Adrenal gland (tissue), 9 donors: ENCODE measurements at regions not wholly inside any gene's neighbourhood (a gene's known extent, or its start where the extent isn't known, plus 50 kb on each side); places are given as distances from the start of the nearest gene placed in this dataset.

Experiments used
- DNase-seq, 7 donors: peaks; one replicate each; pipeline ENCODE4 v3.0.0-alpha.2; 2019 to 2020
- H3K27ac ChIP-seq, 5 donors: fragments of 200-600 bp; sonication (generic) in 4 of 5; 1 replicate in 3 of 5; 2 replicates in 2 of 5; pipeline versions ENCODE4 v1.5.1 to v1.8.0; 2016 to 2020; ENCODE audit warnings: mild to moderate bottlenecking in 1 of 5
- H3K27me3 ChIP-seq: fragments of 200-600 bp; 2 replicates; pipeline ENCODE4 v1.8.0; 2021
- H3K36me3 ChIP-seq, 2 donors: fragments of 200-600 bp; replicated peaks in 1 of 2; 1 replicate in 1 of 2; 2 replicates in 1 of 2; pipeline versions ENCODE4 v1.5.1 to v1.8.0; 2018 to 2022
- H3K4me1 ChIP-seq, 2 donors: fragments of 200-600 bp; replicated peaks in 1 of 2; 1 replicate in 1 of 2; 2 replicates in 1 of 2; pipeline versions ENCODE4 v1.5.1 to v1.8.0; 2018 to 2021
- H3K4me3 ChIP-seq, 4 donors: fragments of 200-600 bp; sonication (generic) in 3 of 4; one replicate each; pipeline ENCODE4 v1.5.1; 2016 to 2018
- H3K9me3 ChIP-seq, 3 donors: fragments of 200-600 bp; sonication (generic) in 1 of 3; replicated peaks in 1 of 3; 1 replicate in 2 of 3; 2 replicates in 1 of 3; pipeline versions ENCODE4 v1.5.1 to v1.8.0; 2016 to 2021
- POLR2A ChIP-seq, 2 donors: fragments of 450-650 bp; IDR thresholded peaks; one replicate each; pipeline ENCODE4 v1.6.1; 2017; ENCODE audit warnings: antibody characterized with exemption in 2 of 2, mild to moderate bottlenecking in 2 of 2, moderate library complexity in 1 of 2
- WGBS, 4 donors: extraction: QIAGEN DNeasy Blood & Tissue Kit in 2 of 4; methylation state at CpG; one replicate each; pipeline versions ENCODE4 v1.1.5 to v1.1.7; 2013 to 2017; 5-methylcytosine and 5-hydroxymethylcytosine counted together
- intact Hi-C, 2 donors: fragments of 100-400 bp; cut with DNase I; formaldehyde crosslinking; loops; one replicate each; pipeline versions ENCODE4 v1.14.1 to v1.15.0; 2022 to 2023
- TF ChIP-seq, protein P1 (sequence below), 6 experiments: fragments of 450-650 bp in 4 of 6; fragments of 200-600 bp in 2 of 6; sonication (generic) in 1 of 6; IDR thresholded peaks; 1 replicate in 5 of 6; 2 replicates in 1 of 6; pipeline versions ENCODE4 v1.5.1 to v1.8.0; 2016 to 2021; ENCODE audit warnings: antibody characterized with exemption in 6 of 6, mild to moderate bottlenecking in 2 of 6, moderate library complexity in 1 of 6
- donor health status: healthy with polysubstance abuse.
- donor health status: Bipolar disorder and iron deficiency.
- donor health status: DM: yes; HTN: yes; CAD: no.
- donor health status: DM: no; HTN: no; CAD: no.
- donor health status: DM: no; HTN: no; CAD: no.

DNA sequence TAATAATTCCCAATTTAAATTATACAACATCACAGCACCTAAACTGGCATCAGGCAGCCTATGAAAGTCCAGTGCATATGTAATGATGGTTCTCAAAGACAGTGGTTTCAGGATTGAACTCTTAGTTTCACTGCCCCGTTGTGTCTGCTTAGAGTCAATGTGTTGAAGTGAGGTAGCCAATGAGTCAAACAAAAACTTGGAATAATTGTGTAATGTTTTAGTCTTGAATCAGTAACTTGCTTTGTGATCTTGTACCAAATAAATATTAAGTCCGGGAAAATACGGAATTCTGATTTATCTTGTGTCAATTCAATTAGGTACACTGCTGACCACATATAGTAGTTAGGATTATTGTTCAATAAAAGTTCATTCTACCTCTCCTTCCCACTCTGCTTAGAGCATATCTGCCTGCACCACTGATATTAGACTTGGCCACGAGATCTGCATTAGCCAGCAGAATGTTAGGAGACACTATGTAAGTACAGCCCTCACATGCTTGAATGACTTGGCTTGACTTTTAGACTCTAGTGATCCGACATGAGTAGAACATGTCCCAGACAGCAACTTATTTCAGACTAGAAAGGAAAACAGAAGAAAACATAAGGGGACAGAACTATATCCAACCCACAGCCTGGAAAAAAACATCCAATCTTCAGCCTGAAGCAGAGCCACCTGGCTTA is 441.5 kb upstream of the PTGER4 start:
- no peaks in the 10 kb centered on the region for H3K27me3 ChIP-seq
- H3K9me3 ChIP-seq: no peaks in the 10 kb centered on the region
- 74 to 84% (median 77%) methylated on average over 5 of the region's 5 CpGs for WGBS, 4 donors
- H3K4me1 ChIP-seq: no peaks in the 10 kb centered on the region
- DNase-seq: no peak
- H3K36me3 ChIP-seq: no peaks in the 10 kb centered on the region
- TF ChIP-seq, protein P1, sequence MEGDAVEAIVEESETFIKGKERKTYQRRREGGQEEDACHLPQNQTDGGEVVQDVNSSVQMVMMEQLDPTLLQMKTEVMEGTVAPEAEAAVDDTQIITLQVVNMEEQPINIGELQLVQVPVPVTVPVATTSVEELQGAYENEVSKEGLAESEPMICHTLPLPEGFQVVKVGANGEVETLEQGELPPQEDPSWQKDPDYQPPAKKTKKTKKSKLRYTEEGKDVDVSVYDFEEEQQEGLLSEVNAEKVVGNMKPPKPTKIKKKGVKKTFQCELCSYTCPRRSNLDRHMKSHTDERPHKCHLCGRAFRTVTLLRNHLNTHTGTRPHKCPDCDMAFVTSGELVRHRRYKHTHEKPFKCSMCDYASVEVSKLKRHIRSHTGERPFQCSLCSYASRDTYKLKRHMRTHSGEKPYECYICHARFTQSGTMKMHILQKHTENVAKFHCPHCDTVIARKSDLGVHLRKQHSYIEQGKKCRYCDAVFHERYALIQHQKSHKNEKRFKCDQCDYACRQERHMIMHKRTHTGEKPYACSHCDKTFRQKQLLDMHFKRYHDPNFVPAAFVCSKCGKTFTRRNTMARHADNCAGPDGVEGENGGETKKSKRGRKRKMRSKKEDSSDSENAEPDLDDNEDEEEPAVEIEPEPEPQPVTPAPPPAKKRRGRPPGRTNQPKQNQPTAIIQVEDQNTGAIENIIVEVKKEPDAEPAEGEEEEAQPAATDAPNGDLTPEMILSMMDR (IDR thresholded peaks at IDR 0.05): no peak
- no peak for TF ChIP-seq POLR2A (IDR thresholded peaks at IDR 0.05)
- H3K27ac ChIP-seq: no peak overlapping the region
- intact Hi-C loops: no loop called here
- H3K4me3 ChIP-seq: no peak overlapping the region

DNA sequence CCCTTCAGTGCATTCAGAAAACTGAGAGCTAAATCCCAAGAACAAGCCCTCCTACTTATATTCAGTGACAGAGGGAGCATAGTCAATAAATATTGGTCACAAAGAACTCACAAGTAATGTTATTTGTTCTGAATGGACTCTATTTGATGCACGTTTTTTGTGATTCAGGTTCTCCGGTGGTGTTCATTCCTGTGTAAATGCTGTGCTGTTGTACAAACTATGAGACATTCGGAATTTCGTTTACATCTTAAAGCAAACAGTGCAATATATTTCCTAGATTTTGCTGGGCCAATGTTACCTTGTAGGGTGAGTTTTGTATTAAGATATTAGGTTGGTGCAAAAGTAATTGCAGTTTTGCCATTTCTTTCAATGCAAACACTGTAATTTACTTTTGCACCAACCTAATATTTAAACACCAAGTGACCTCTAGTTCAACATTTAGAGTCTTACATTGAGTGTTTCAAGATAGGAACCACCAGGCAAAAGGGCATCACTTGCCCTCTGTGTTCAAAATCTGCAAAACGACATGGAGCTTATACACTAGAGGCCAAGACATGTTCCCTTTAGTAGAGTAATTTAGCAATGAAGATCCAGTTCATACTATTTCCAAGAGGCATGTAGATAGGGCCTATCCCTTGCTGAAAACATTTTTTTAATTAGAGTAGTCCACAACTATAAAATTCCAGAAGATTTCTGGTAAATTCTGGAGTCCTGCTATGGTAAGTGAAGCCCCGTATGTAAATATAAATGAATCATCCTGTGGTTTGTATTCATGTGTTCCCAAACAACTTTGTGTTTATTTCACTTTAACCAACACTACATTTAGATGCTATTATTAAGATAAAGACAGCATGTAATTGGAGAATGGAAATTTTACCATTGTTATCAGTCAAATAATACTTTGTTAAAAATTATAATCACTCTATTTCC is 444.0 kb upstream of the PTGER4 start:
- Histone ChIP-seq H3K36me3 (no peaks in the 10 kb centered on the region), H3K4me1 (no peaks in the 10 kb centered on the region), H3K27ac (no peak overlapping the region), H3K9me3 (no peaks in the 10 kb centered on the region), H3K4me3 (no peak overlapping the region), H3K27me3 (no peaks in the 10 kb centered on the region)
- WGBS, 4 donors: 59 to 72% (median 72%) methylated on average over 6 of the region's 6 CpGs
- intact Hi-C loops: no loop called here
- no peak for TF ChIP-seq POLR2A (IDR thresholded peaks at IDR 0.05)
- TF ChIP-seq, protein P1 (IDR thresholded peaks at IDR 0.05): no peak
- no peak for DNase-seq

DNA sequence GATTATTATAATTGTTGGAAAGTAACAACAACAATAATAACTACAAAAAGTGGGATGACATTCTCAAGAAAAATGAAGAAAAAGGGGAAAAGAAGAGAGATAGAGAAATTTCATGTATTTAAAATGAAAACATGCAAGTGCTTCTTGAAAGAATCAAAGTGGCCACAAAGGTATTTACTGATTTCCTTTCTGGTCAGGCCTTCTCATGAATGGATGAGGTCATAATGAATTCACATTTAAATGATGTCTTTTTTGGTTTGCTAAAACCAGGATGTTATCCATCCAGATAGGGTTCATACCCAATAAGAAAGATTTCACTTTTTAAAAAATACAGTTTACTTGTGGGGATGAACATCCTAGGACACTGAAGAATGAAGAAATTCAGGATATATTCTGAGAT is 446.4 kb upstream of the PTGER4 start:
- Histone ChIP-seq H3K4me1 (no peaks in the 10 kb centered on the region), H3K4me3 (no peak overlapping the region), H3K9me3 (no peaks in the 10 kb centered on the region), H3K36me3 (no peaks in the 10 kb centered on the region), H3K27ac (no peak overlapping the region), H3K27me3 (no peaks in the 10 kb centered on the region)
- no peak for DNase-seq
- intact Hi-C loops: no loop called here
- no peak for TF ChIP-seq POLR2A (IDR thresholded peaks at IDR 0.05)
- TF ChIP-seq, protein P1 (IDR thresholded peaks at IDR 0.05): no peak

DNA sequence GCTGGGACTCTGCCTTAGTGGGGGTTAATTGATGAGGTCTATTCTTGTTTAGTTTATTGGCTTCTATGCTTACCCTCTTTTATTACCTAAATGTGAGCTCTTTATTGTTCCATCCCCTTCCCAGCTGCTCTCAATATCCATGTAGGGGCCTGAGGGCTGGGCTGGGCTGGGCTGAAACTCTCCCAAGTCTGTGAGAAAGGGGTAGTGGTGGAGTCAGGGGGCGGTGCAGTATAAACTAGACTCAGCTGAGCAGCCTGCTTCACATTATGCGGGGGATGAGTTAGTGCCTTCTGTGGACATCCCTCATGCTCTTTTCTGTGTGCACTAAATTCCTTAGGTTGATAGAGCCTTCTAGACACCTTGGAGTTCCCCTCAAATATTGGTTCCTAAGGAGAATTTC is 451.8 kb upstream of the PTGER4 start:
- DNase-seq: no peak
- 71 to 85% (median 75%) methylated on average over 2 of the region's 2 CpGs for WGBS, 4 donors

More for the DNA sequence above, 451.8 kb upstream of the PTGER4 start:
- Histone ChIP-seq H3K27ac (no peak overlapping the region), H3K27me3 (no peaks in the 10 kb centered on the region), H3K4me3 (no peak overlapping the region), H3K4me1 (no peaks in the 10 kb centered on the region), H3K9me3 (no peaks in the 10 kb centered on the region), H3K36me3 (no peaks in the 10 kb centered on the region)
- no peak for TF ChIP-seq POLR2A (IDR thresholded peaks at IDR 0.05)
- TF ChIP-seq, protein P1 (IDR thresholded peaks at IDR 0.05): no peak
- intact Hi-C loops: no loop called here
